Bronchial epithelial cell (primary cell): ENCODE measurements at regions not wholly inside any gene's neighbourhood (a gene's known extent, or its start where the extent isn't known, plus 50 kb on each side); places are given as distances from the start of the nearest gene placed in this dataset.

Experiments
- DNase-seq: peaks from one replicate; pipeline ENCODE4 v3.0.0-alpha.2; 2010; ENCODE audit warnings: low read depth
- FAIRE-seq: peaks from 2 replicates; lab custom pipeline; 2011; peaks lifted over from hg19 to GRCh38; lab: Jason Lieb, UNC
- H3K27me3 ChIP-seq: 2 replicates; pipeline ENCODE4 v1.5.1; 2011; ENCODE audit warnings: low read length; ENCODE audit not compliant: control insufficient read depth, insufficient read depth
- H3K36me3 ChIP-seq: 2 replicates; pipeline ENCODE4 v1.5.1; 2011; ENCODE audit warnings: low read length; ENCODE audit not compliant: control insufficient read depth, insufficient read depth
- H3K4me3 ChIP-seq: 2 replicates; pipeline ENCODE4 v1.5.1; 2011; ENCODE audit warnings: mild to moderate bottlenecking, low read depth, low read length, control low read depth
- TF ChIP-seq, protein P1 (sequence below): IDR thresholded peaks from 2 replicates; pipeline ENCODE4 v1.5.1; 2011; ENCODE audit warnings: mild to moderate bottlenecking, moderate library complexity, low read length, control low read depth, inconsistent platforms; ENCODE audit not compliant: insufficient read depth, severe bottlenecking

DNA sequence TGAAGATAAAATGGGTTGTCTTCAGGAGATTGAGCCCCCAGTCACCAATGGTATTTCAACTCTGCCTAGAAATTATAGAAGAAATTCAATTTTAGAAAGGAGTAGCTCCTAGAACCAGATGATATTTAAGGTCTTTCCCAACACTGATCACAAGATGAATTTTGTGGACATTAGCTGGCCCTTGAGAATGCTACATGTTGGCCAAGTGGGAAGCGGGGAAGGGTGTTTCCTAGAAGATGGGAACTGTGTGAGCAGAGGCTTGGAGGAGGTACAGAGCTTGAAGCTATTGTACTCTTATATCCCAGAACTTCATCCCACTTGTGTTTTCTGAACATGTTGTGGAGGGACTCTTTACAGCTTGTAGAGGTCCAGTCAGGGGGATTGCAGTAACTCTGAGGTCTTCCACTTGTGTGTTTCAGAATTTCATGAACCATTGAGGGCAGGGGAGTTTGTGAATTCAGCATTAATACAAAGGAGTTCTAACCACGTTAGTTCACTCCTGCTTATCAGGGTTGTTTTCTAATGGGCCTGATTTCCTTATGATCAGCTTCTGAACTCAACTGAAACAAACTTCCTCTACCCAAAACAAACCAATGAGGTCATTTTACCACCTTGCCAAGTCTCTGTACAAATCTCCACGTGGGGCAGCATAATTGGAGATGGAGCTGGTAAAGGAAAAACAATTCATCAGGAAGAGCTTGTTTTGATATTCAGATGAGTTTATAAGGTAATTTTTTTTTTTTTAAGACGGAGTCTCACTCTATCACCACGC lies 152.6 kb upstream of the TPM1 start:
- TF ChIP-seq, protein P1, sequence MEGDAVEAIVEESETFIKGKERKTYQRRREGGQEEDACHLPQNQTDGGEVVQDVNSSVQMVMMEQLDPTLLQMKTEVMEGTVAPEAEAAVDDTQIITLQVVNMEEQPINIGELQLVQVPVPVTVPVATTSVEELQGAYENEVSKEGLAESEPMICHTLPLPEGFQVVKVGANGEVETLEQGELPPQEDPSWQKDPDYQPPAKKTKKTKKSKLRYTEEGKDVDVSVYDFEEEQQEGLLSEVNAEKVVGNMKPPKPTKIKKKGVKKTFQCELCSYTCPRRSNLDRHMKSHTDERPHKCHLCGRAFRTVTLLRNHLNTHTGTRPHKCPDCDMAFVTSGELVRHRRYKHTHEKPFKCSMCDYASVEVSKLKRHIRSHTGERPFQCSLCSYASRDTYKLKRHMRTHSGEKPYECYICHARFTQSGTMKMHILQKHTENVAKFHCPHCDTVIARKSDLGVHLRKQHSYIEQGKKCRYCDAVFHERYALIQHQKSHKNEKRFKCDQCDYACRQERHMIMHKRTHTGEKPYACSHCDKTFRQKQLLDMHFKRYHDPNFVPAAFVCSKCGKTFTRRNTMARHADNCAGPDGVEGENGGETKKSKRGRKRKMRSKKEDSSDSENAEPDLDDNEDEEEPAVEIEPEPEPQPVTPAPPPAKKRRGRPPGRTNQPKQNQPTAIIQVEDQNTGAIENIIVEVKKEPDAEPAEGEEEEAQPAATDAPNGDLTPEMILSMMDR, result no peak
- no peak overlapping the region for H3K4me3 ChIP-seq
- no peak for FAIRE-seq
- H3K27me3 ChIP-seq, result no peaks in the 10 kb centered on the region
- DNase-seq, result peak; percentile 73
- no peaks in the 10 kb centered on the region for H3K36me3 ChIP-seq

DNA sequence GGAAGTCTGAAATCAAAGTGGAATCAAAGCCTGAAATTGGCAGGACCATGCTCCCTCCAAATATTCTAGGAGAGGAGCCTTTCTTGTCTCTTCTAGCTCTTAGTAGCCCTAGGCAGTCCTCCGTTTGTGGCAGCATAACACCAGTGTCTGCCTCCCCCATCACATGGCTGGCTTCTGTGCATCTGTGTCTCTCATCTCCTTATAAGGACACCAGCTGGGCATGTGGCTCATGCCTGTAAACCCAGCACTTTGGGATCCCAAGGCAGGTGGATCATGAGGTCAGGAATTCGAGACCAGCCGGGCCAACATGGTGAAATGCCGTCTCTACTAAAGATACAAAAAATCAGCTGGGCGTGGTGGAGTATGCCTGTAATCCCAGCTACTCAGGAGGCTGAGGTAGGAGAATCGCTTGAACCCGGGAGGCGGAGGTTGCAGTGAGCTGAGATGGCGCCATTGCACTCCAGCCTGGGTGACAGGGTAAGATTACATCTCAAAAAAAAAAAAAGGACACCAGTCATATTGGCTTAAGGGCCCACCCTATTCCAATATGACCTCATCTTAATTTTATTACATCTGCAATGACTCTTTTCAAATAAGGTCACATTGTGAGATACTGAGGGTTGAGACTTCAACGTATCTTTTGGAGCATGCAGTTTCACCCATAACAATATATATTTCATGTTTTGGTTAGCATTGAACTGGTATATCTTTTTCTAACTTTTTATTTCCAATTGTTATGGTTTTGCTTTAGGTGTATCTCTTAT lies 148.0 kb upstream of the TPM1 start:
- H3K4me3 ChIP-seq, result no peak overlapping the region
- FAIRE-seq, result no peak
- TF ChIP-seq, protein P1, result no peak
- no peaks in the 10 kb centered on the region for H3K36me3 ChIP-seq
- H3K27me3 ChIP-seq, result no peaks in the 10 kb centered on the region
- peak; percentile 18 for DNase-seq

DNA sequence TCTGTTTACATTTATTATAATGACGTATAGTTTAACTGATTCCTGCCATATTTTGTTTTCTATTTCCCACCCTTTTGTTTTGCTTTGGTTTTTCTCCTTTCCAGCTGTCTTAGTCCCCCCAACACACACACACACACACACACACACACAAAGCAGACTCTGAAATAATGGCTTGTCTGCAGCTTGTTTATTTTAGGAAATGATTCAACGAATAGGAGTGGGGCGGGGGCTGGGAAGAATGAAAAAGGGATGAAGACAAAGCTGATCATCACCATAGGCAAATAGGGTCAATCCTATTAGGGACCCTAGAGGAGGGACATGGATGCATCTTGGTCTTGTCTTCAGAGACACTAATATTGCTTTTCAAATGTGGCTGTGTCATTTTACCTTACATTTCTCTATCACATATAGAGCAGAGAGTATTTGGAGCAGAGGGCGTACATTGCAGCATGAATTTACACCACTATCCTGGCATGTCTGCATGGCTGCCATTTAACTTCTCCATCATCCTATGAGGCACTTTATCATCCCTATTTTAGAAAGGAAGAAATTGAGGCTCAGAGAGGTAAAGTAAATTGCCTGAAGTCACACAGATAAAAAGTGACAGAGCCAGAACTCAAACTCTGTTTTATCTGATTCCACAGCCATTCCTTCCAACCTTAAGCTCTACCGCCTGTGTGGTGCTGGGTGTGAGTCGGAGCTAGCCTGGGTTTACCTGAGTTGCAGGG lies 147.2 kb upstream of the TPM1 start:
- FAIRE-seq (no peak), DNase-seq (peak; percentile 68)
- H3K36me3 ChIP-seq, result no peaks in the 10 kb centered on the region
- TF ChIP-seq, protein P1, result no peak
- no peak overlapping the region for H3K4me3 ChIP-seq
- H3K27me3 ChIP-seq, result no peaks in the 10 kb centered on the region

DNA sequence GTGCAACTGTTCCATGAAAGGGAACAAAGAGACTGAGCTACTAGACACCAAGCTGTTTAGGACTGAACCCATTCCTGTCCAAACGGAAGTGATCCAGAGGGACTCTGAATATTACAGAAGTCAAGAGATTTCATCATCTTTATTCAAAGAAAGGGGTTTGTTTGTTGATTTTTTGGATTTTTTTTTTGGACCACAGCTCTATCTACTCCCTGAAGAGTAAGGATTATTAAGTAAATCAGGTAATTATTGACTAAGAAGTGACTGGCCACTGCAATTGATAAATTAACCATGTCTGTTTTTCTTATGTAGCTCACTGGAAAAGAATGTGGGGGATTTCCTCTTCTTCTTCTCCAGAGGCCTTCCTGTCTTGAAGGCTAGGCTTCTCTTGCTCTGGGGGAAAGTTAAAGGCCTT lies 146.6 kb upstream of the TPM1 start:
- DNase-seq (peak; percentile 89), FAIRE-seq (no peak)
- no peak overlapping the region for H3K4me3 ChIP-seq
- TF ChIP-seq, protein P1, result no peak
- H3K27me3 ChIP-seq, result no peaks in the 10 kb centered on the region
- no peaks in the 10 kb centered on the region for H3K36me3 ChIP-seq

DNA sequence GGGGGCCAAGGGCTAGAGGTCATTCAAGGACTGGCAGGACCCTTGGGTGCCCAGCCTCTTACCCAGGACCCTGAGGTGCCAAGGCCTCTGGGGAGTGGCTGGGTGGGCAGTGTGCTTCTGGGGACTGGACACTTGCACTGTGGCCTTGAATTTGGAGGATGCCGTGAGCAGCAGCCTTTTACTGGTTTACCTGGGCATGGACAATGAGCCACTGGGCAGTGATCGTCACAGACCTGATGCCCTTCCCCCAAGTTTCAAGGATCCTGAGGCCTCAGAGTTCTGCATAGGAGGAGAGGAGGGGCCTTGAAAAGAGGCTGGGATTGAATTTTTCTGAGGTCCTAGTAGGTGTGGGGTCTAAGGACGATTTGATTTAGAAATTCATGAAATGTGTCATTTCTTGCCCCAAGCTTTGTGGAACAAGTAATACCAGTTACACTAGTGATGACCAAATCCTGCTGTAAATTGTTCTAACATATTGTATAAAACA lies 146.1 kb upstream of the TPM1 start:
- no peak overlapping the region for H3K4me3 ChIP-seq
- FAIRE-seq (no peak), DNase-seq (peak; percentile 97)
- no peaks in the 10 kb centered on the region for H3K36me3 ChIP-seq
- H3K27me3 ChIP-seq, result no peaks in the 10 kb centered on the region
- TF ChIP-seq, protein P1, result no peak
